MG63 (cell line): ENCODE measurements at regions not wholly inside any gene's neighbourhood (a gene's known extent, or its start where the extent isn't known, plus 50 kb on each side); places are given as distances from the start of the nearest gene placed in this dataset.
"Not testable (repeated sequence)": the region's sequence is repeated elsewhere in the genome, so short reads cannot be mapped to it uniquely, and the experiment has no call there.

Experiments used
- DNase-seq: peaks from one replicate; pipeline ENCODE4 v3.0.0-alpha.2; 2020
- H3K27me3 ChIP-seq: fragments of 250-450 bp; sonication (Bioruptor Pico); 2 replicates; pipeline ENCODE4 v1.5.1; 2020; ENCODE audit warnings: mild to moderate bottlenecking, moderate library complexity
- H3K36me3 ChIP-seq: fragments of 250-450 bp; sonication (Bioruptor Pico); 2 replicates; pipeline ENCODE4 v1.5.1; 2020; ENCODE audit warnings: mild to moderate bottlenecking, moderate library complexity
- H3K4me3 ChIP-seq: fragments of 250-450 bp; sonication (Bioruptor Pico); 2 replicates; pipeline ENCODE4 v1.5.1; 2020; ENCODE audit warnings: mild to moderate bottlenecking, moderate library complexity
- H3K9me3 ChIP-seq: fragments of 250-450 bp; sonication (Bioruptor Pico); 2 replicates; pipeline ENCODE4 v1.5.1; 2020; ENCODE audit warnings: mild to moderate bottlenecking, moderate library complexity

DNA sequence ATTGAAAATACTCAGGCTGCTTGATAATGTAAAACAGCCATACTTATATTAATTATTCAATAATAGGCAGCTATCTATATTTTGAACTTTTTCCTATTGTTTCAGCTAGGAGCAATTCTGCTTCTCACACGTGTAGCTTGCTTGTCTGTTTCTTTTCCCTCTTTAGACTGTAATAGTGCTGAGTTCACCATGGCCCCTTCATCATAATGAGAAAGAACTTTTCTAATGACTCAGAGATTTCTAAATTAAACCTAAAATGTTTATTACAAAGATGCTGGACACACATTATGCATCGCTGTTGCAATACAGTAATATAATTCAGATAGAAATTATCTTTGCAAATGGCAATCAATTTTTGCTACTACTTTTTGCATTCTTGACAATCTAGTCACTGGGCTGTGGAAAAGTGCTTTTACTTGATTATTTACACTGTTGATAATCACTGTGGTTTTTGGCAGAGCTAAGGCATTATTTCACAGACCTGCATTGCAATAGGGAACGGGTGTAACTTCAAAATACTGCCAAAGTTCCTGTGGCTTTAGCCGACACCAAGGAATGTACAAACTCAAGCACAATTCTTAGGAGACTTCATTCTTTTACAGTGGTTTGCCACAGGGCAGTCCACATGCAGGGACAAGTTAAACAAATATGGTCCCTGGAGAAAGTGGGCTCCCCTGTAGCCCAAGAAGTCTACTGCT, 281.0 kb upstream of the TBL1XR1 start:
- Histone ChIP-seq H3K4me3 (no peak overlapping the region), H3K9me3 (no peaks in the 10 kb centered on the region), H3K27me3 (no peaks in the 10 kb centered on the region), H3K36me3 (no peaks in the 10 kb centered on the region)
- DNase-seq = peak; percentile 83

GRCh38 chr3:177479630-177480029, 282.3 kb upstream of the TBL1XR1 start:
- no peaks in the 10 kb centered on the region for H3K27me3 ChIP-seq
- no peak overlapping the region for H3K4me3 ChIP-seq
- DNase-seq = no peak
- H3K36me3 ChIP-seq = peaks cover 3% of the 10 kb centered on the region; the same call in 1 of the 2 replicates
- H3K9me3 ChIP-seq = no peaks in the 10 kb centered on the region; the same call in none of the 2 replicates

DNA sequence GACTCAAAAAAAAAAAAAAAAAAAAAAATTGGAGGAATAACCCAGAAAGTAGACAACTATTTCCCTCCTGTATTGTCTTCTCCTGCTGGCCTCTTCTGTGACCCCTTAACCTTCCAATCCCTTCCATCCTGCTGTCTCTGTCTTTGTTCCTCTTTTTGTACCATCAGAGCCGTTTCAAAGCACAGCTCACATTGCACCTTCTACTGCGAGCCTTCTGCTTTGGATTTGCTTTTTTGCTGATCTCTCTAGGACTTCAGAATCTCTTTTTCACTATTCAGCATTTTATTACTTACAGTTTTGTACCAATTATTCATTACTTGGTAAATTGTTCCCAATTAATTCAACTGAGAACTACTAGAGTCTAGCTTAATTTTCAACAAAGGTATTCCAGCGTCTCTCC, 284.0 kb upstream of the TBL1XR1 start:
- Histone ChIP-seq H3K9me3 (peaks cover 15% of the 10 kb centered on the region), H3K4me3 (no peak overlapping the region), H3K36me3 (peaks cover 9% of the 10 kb centered on the region), H3K27me3 (no peaks in the 10 kb centered on the region)
- no peak for DNase-seq

DNA sequence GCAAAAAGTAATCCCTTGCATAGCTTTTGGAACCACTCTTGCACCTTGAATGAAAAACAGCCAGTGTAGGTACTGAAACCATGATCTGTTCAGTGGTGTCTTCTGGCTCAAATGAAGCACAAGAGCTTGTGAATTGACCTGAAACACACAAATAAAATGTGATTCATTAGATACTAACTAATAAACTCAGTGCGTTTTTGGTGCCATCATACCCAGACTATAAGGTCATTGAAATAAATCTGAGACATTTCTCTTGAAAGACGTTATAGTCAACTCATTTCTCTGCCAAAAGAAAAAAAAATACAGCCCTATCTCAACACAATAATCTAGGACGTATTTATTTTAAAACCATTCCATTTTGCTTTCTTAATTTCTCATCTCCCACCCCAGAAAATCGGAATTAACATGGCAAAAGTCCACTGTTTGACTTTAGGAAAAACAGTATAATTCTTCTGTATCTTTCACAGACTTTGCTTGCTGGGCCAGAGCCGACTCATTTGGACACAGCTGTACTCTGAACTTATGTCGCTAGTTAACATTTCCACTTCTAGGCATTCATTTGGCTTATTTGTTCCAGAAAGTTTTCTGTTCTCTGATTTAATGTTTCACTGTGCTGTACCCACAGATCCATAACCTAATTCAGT, 284.9 kb upstream of the TBL1XR1 start:
- peaks cover 9% of the 10 kb centered on the region for H3K36me3 ChIP-seq
- DNase-seq = peak; percentile 27
- no peaks in the 10 kb centered on the region for H3K27me3 ChIP-seq
- H3K9me3 ChIP-seq = peaks cover 15% of the 10 kb centered on the region
- no peak overlapping the region for H3K4me3 ChIP-seq

- peak; percentile 16 for DNase-seq
- Histone ChIP-seq H3K4me3 (no peak overlapping the region), H3K36me3 (peaks cover 9% of the 10 kb centered on the region), H3K27me3 (no peaks in the 10 kb centered on the region), H3K9me3 (peaks cover 15% of the 10 kb centered on the region)
These were observed 286.1 kb upstream of the TBL1XR1 start for GRCh38 chr3:177483182-177483967.

- no peak overlapping the region for H3K4me3 ChIP-seq
- peaks cover 15% of the 10 kb centered on the region for H3K9me3 ChIP-seq
- H3K36me3 ChIP-seq = peaks cover 9% of the 10 kb centered on the region
- DNase-seq = no peak
- H3K27me3 ChIP-seq = no peaks in the 10 kb centered on the region
These were observed 286.9 kb upstream of the TBL1XR1 start for GRCh38 chr3:177484206-177484605.

DNA sequence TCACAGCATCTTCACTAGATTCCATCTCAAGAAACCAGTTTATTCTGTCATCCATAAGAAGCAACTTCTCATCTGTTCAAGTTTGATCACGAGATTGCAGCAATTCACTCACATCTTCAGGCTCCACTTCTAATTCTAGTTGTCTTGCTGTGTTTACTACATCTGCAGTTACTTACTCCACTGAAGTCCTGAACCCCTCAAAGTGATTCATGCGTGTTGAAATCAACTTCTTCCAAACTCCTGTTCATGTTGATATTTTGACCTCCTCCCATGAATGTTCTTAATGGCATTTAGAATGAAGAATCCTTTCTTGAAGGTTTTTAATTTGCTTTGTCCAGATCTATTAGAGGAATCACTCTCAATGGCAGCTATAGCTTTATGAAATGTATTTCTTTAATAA, 287.6 kb upstream of the TBL1XR1 start:
- H3K36me3 ChIP-seq = peaks cover 9% of the 10 kb centered on the region
- no peak overlapping the region for H3K4me3 ChIP-seq
- H3K27me3 ChIP-seq = no peaks in the 10 kb centered on the region
- DNase-seq = no peak
- peaks cover 15% of the 10 kb centered on the region for H3K9me3 ChIP-seq

DNA sequence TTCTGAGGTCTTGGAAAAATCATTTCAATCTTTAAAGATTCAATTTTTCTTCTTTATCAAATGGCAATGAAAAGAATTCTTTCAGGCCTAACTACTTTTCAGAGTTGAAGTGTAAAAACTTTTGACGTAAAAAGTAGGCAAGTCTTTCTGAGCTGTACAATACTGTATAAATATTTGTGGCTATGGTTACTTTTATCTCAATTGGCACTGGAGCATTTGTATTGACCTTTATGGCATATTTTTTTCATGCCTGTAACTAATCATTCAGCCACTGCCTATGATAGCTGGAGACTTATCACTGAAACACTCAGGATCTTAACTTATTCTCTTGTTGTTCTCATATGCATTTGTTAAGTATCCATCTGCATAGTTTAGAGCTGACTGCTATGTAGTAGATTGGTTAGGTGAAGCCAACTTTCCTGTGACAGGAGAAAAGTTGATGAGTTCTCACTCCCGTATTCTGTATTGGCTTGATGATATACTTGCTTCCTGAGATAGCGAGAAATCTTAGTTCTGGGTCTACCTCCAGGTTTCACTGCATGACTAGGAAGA, 290.4 kb upstream of the TBL1XR1 start:
- Histone ChIP-seq H3K9me3 (peaks cover 15% of the 10 kb centered on the region), H3K36me3 (peaks cover 9% of the 10 kb centered on the region), H3K4me3 (no peak overlapping the region), H3K27me3 (no peaks in the 10 kb centered on the region)
- no peak for DNase-seq

DNA sequence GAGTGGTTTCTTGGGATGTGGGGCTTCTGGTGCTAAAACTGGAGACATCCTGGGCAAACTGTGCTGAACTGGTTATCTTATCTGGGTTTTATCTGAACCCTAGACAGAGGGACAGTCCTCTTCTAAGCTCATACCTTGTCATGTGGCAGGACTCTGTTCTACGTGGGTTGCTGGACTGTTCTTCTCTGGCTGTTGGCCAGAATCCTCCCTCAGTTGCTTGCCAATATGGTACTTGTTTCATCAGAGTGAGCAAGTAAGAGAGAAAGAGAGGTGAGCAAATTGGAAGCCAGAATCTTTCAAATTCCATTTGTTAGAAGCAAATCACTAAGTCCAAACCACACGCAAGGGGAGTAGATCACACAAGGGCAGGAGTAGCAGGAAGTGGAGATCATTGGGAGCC, 291.5 kb upstream of the TBL1XR1 start:
- no peak overlapping the region for H3K4me3 ChIP-seq
- H3K36me3 ChIP-seq = peaks cover 9% of the 10 kb centered on the region
- H3K9me3 ChIP-seq = peaks cover 15% of the 10 kb centered on the region
- peak; percentile 21 for DNase-seq
- no peaks in the 10 kb centered on the region for H3K27me3 ChIP-seq

GRCh38 chr3:177490626-177491025, 293.3 kb upstream of the TBL1XR1 start:
- H3K4me3 ChIP-seq = no peak overlapping the region
- DNase-seq = no peak

DNA sequence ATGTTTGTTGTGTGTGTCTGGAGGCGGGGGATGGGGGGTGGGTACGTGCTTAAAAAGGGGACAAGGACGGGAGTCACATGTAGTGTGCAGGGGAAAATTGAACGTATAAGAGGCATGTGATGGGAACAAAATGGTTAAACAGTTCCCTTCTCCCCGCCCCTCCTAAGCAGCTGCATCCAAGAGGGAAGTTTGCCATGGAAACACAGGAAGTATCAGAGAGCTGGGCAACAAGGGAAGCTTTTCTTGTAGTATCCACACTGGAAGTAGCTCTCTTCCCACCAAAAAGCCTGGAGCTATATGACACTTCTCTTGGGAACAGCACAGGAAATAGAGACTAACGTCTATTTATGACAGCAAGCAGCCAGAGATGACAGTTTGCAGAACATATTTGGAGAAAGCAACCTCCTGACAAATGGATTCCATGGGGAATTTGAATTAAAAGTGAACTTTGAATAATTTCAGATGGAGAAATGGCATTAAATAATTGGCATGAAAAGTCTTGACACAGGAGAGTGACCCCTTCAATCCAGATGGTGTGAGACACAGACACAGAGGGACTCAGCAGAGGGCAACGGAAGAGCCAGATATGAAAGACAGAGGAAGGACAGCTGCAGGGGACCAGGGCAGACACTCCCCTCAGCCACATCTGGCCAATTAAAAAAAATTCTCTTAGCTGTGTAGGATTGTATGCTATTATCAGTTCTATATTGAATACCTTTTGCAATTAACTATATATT, 294.2 kb upstream of the TBL1XR1 start:
- no peaks in the 10 kb centered on the region for H3K27me3 ChIP-seq
- no peak overlapping the region for H3K4me3 ChIP-seq
- H3K36me3 ChIP-seq = no peaks in the 10 kb centered on the region
- H3K9me3 ChIP-seq = no peaks in the 10 kb centered on the region; the same call in 1 of the 2 replicates
- DNase-seq = peak; percentile 15

More at GRCh38 chr3:177490626-177491025, 293.3 kb upstream of the TBL1XR1 start:
- H3K27me3 ChIP-seq = no peaks in the 10 kb centered on the region
- peaks cover 6% of the 10 kb centered on the region for H3K9me3 ChIP-seq
- no peaks in the 10 kb centered on the region for H3K36me3 ChIP-seq

GRCh38 chr3:177493091-177493490, 295.8 kb upstream of the TBL1XR1 start:
- Histone ChIP-seq H3K36me3 (no peaks in the 10 kb centered on the region), H3K4me3 (no peak overlapping the region), H3K27me3 (no peaks in the 10 kb centered on the region), H3K9me3 (no peaks in the 10 kb centered on the region)
- no peak for DNase-seq

- Histone ChIP-seq H3K27me3 (no peaks in the 10 kb centered on the region), H3K36me3 (no peaks in the 10 kb centered on the region), H3K4me3 (no peak overlapping the region), H3K9me3 (no peaks in the 10 kb centered on the region)
- no peak for DNase-seq
These were observed 296.9 kb upstream of the TBL1XR1 start for GRCh38 chr3:177494216-177494615.

GRCh38 chr3:177495566-177495965, 298.3 kb upstream of the TBL1XR1 start:
- H3K9me3 ChIP-seq = no peaks in the 10 kb centered on the region
- no peak for DNase-seq
- H3K4me3 ChIP-seq = no peak overlapping the region
- H3K27me3 ChIP-seq = no peaks in the 10 kb centered on the region
- no peaks in the 10 kb centered on the region for H3K36me3 ChIP-seq

DNA sequence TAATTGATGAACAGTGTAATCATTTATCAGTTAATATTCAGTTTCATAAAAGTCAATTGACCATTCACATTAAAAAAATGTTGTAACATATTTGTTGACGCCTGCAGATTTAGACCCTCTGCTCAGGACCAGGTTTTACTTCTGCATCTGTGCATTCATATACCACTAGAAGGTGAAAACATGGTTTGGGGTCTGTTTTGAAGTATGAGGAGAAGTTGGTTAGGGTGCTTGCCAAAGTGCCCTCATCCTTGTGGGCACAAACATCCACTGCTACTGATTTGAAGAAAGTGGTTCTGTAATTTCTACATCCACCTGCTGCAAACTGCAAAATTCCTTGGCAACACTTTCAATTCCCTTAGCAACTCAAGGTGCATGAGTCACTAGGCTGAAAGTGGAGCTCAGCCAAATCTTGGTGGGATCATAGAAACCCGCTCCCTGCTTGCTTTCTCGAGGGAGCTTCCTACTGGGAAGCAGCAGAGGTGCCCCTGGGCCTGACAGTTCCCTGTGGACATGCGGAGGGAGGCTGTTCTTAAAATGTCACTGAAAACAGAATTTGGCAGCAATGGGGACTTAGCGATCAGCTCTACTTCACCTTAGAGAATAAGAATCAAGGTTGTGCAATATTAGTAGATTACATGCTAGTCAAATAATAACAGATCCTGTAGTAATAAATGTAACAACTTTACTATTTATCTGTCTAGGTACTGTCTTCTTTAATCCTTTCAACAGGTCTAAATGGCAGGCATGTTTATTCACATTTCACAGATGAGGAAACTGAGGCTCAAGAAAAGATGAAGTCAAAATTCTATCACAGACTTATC, 301.0 kb upstream of the TBL1XR1 start:
- H3K36me3 ChIP-seq = no peaks in the 10 kb centered on the region
- H3K27me3 ChIP-seq = no peaks in the 10 kb centered on the region
- no peak for DNase-seq
- H3K9me3 ChIP-seq = no peaks in the 10 kb centered on the region
- no peak overlapping the region for H3K4me3 ChIP-seq

DNA sequence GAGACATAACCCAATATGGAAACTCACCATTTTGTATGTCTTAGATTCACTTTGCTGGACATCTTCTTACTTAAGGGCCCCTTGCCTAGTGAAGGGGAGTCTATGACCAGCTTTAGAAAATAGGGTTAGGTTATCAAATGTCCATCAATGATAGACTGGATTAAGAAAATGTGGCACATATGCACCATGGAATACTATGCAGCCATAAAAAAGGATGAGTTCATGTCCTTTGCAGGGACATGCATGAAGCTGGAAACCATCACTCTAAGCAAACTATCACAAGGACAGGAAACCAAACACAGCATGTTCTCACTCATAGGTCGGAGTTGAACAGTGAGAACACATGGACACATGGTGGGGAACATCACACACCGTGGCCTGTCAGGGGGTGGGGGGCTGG, 301.8 kb upstream of the TBL1XR1 start:
- not testable (repeated sequence) for H3K27me3 ChIP-seq, H3K36me3 ChIP-seq, DNase-seq, H3K9me3 ChIP-seq, H3K4me3 ChIP-seq
